NCI-H2227 (cell line): ENCODE measurements at regions not wholly inside any gene's neighbourhood (a gene's known extent, or its start where the extent isn't known, plus 50 kb on each side); places are given as distances from the start of the nearest gene placed in this dataset.
"Not testable (repeated sequence)": the region's sequence is repeated elsewhere in the genome, so short reads cannot be mapped to it uniquely, and the experiment has no call there.

ENCODE experiments used
- DNase-seq: peaks from one replicate; lab custom pipeline; 2025; ENCODE audit not compliant: unreplicated experiment; lab: John Stamatoyannopoulos, UW

GRCh38 chr9:42656789-42657188 is 473.3 kb downstream of the SPATA31A6 start:
- DNase-seq = not testable (repeated sequence)

- DNase-seq = not testable (repeated sequence)
These were observed 474.0 kb downstream of the SPATA31A6 start for GRCh38 chr9:42657496-42657895.

- not testable (repeated sequence) for DNase-seq
These were observed 513.7 kb downstream of the SPATA31A6 start for GRCh38 chr9:42697146-42697545.

- DNase-seq = not testable (repeated sequence)
These were observed 519.4 kb downstream of the SPATA31A6 start for GRCh38 chr9:42702890-42703289.

GRCh38 chr9:42724841-42725835 is 541.7 kb downstream of the SPATA31A6 start:
- peak; percentile 28 for DNase-seq

- DNase-seq = peak; percentile 84
These were observed 559.8 kb downstream of the SPATA31A6 start for GRCh38 chr9:42743030-42743814.

- not testable (repeated sequence) for DNase-seq
These were observed 573.8 kb downstream of the SPATA31A6 start for GRCh38 chr9:42757251-42757650.

GRCh38 chr9:42759320-42759719 is 575.9 kb downstream of the SPATA31A6 start:
- DNase-seq = not testable (repeated sequence)

GRCh38 chr9:42782201-42782600 is 598.7 kb downstream of the SPATA31A6 start:
- DNase-seq = not testable (repeated sequence)

GRCh38 chr9:42792725-42793124 is 609.3 kb downstream of the SPATA31A6 start:
- DNase-seq = peak; percentile 1

GRCh38 chr9:42798571-42798970 is 615.1 kb downstream of the SPATA31A6 start:
- DNase-seq = not testable (repeated sequence)

- DNase-seq = not testable (repeated sequence)
These were observed 619.3 kb downstream of the SPATA31A6 start for GRCh38 chr9:42802716-42803115.

GRCh38 chr9:42806674-42807073 is 623.2 kb downstream of the SPATA31A6 start:
- DNase-seq = peak; percentile 24

- not testable (repeated sequence) for DNase-seq
These were observed 638.0 kb downstream of the SPATA31A6 start for GRCh38 chr9:42821468-42821867.

GRCh38 chr9:42848156-42848555 is 664.7 kb downstream of the SPATA31A6 start:
- not testable (repeated sequence) for DNase-seq

GRCh38 chr9:42850896-42851693 is 667.6 kb downstream of the SPATA31A6 start:
- not testable (repeated sequence) for DNase-seq

- DNase-seq = not testable (repeated sequence)
These were observed 668.2 kb downstream of the SPATA31A6 start for GRCh38 chr9:42851701-42852100.

- peak; percentile 87 for DNase-seq
These were observed 668.9 kb downstream of the SPATA31A6 start for GRCh38 chr9:42852133-42852930.

GRCh38 chr9:42860133-42860532 is 676.7 kb downstream of the SPATA31A6 start:
- not testable (repeated sequence) for DNase-seq

GRCh38 chr9:42862465-42862864 is 679.0 kb downstream of the SPATA31A6 start:
- not testable (repeated sequence) for DNase-seq
